ENCODE measurements at regions not wholly inside any gene's neighbourhood (a gene's known extent, or its start where the extent isn't known, plus 50 kb on each side); places are given as distances from the start of the nearest gene placed in this dataset.

DNA sequence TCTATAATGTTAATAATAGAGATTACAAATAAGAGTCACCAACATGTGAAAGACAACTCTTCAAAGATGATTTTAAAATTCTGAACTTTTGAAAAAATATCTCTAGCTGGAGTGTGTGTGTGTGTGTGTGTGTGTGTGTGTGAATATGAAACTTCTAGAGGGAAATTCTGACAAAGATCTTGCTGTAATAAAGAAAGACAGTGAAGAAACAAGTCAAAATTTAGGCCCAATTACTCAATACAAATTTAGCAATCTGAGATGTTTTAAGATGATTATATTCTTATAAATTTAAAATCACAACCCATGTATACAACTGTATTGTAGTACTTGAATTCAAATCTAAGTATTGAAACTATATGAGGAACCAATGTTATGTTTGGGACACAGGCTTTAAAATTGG is 57.2 kb upstream of the UGP2 start:
- H3K4me3 ChIP-seq (ENCODE audit: low read depth, low read length) = no peak overlapping the region
- TF ChIP-seq, protein P1, sequence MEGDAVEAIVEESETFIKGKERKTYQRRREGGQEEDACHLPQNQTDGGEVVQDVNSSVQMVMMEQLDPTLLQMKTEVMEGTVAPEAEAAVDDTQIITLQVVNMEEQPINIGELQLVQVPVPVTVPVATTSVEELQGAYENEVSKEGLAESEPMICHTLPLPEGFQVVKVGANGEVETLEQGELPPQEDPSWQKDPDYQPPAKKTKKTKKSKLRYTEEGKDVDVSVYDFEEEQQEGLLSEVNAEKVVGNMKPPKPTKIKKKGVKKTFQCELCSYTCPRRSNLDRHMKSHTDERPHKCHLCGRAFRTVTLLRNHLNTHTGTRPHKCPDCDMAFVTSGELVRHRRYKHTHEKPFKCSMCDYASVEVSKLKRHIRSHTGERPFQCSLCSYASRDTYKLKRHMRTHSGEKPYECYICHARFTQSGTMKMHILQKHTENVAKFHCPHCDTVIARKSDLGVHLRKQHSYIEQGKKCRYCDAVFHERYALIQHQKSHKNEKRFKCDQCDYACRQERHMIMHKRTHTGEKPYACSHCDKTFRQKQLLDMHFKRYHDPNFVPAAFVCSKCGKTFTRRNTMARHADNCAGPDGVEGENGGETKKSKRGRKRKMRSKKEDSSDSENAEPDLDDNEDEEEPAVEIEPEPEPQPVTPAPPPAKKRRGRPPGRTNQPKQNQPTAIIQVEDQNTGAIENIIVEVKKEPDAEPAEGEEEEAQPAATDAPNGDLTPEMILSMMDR (IDR thresholded peaks at IDR 0.05; ENCODE audit: insufficient read depth, low read depth, low read length) = no peak
- DNase-seq (ENCODE audit: low read depth) = no peak

- H3K4me3 ChIP-seq (ENCODE audit: low read depth, low read length) = no peak overlapping the region
- TF ChIP-seq, protein P1 (IDR thresholded peaks at IDR 0.05; ENCODE audit: insufficient read depth, low read depth, low read length) = no peak
- DNase-seq (ENCODE audit: low read depth) = no peak
Measured at GRCh38 chr2:63785096-63785495, 56.6 kb upstream of the UGP2 start.

- TF ChIP-seq, protein P1 (IDR thresholded peaks at IDR 0.05; ENCODE audit: insufficient read depth, low read depth, low read length) = no peak
- no peak overlapping the region for H3K4me3 ChIP-seq (ENCODE audit: low read depth, low read length)
- no peak for DNase-seq (ENCODE audit: low read depth)
Measured at GRCh38 chr2:63786471-63786870, 55.2 kb upstream of the UGP2 start.

GRCh38 chr2:63788071-63788470 is 53.6 kb upstream of the UGP2 start:
- TF ChIP-seq, protein P1 (IDR thresholded peaks at IDR 0.05; ENCODE audit: insufficient read depth, low read depth, low read length) = no peak
- H3K4me3 ChIP-seq (ENCODE audit: low read depth, low read length) = no peak overlapping the region
- peak; percentile 88 for DNase-seq (ENCODE audit: low read depth)

GRCh38 chr2:63789338-63790020 is 52.2 kb upstream of the UGP2 start:
- no peak overlapping the region for H3K4me3 ChIP-seq (ENCODE audit: low read depth, low read length)
- TF ChIP-seq, protein P1 (IDR thresholded peaks at IDR 0.05; ENCODE audit: insufficient read depth, low read depth, low read length) = no peak
- peak; percentile 37 for DNase-seq (ENCODE audit: low read depth)

GRCh38 chr2:63790491-63790890 is 51.2 kb upstream of the UGP2 start:
- DNase-seq (ENCODE audit: low read depth) = peak; percentile 57
- no peak overlapping the region for H3K4me3 ChIP-seq (ENCODE audit: low read depth, low read length)

More at GRCh38 chr2:63790491-63790890, 51.2 kb upstream of the UGP2 start:
- TF ChIP-seq, protein P1 (IDR thresholded peaks at IDR 0.05; ENCODE audit: insufficient read depth, low read depth, low read length) = no peak
